Heart left ventricle (tissue), 13 donors: ENCODE measurements at regions not wholly inside any gene's neighbourhood (a gene's known extent, or its start where the extent isn't known, plus 50 kb on each side); places are given as distances from the start of the nearest gene placed in this dataset.

Source experiments
- CTCF ChIP-seq, 12 donors: fragments of 200-600 bp; sonication (generic) in 4 of 12; IDR thresholded peaks; one replicate each; pipeline versions ENCODE4 v1.5.0 to v1.8.0; 2018 to 2022; ENCODE audit warnings: antibody characterized with exemption in 12 of 12, mild to moderate bottlenecking in 5 of 12
- POLR2A ChIP-seq, 2 donors: fragments of 450-650 bp; IDR thresholded peaks; one replicate each; pipeline ENCODE4 v1.6.1; 2017; ENCODE audit warnings: antibody characterized with exemption in 2 of 2, mild to moderate bottlenecking in 2 of 2, moderate library complexity in 2 of 2
- donor health status: ischemic (EF 13 %, LVEDD 7.1; RV severe dilation, severe dysfunction).
- donor health status: DM: no; HTN: yes; CAD: no.
- donor health status: DM: no; HTN: no; CAD: no.
- donor health status: ischemic (EF 25% LVEDD 6.9; RV normal size, moderate dysfunction).
- donor health status: ischemic (EF 25% LVEDD 5.7; RV mildly dilated, moderate dysfunction).
- donor health status: ischemic (EF 35%, LVEDD 5.7; RV mildly dilated, moderate dysfunction).
- donor health status: nonischemic (EF 11% LVEDD 7.7; RV severe dilation, severe dysfunction).
- donor health status: DM: yes; HTN: yes; CAD: no.
- donor health status: PGD.
- donor health status: ischemic (EF 29% LVEDD 5.4; RV normal size, mild dysfunction).
- donor health status: nonischemic (EF 23%, LVEDD 6.1; RV moderate dilation, normal function).

DNA sequence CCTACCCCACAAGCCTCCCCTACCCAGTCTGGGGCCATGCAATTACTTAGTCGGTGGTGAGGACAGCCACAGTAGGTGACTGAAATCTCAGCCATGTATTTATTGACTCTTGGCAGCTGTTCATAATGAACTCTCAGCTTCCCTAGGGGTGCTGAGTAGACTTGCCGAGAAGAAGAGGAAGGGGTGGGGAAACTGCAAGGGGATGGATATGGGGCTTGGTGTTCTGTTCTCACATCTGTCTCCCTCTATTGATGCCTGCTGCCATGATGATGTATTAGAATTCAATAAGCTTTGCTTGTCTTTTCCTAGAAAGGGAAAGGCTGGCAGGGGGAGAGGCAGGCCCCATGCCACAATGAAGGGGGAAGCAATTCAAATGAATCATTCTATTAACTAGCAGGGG lies 112.9 kb downstream of the GP2 start:
- no peak for TF ChIP-seq CTCF (IDR thresholded peaks at IDR 0.05)
- TF ChIP-seq POLR2A (IDR thresholded peaks at IDR 0.05): no peak
